A673 (cell line): ENCODE measurements at regions not wholly inside any gene's neighbourhood (a gene's known extent, or its start where the extent isn't known, plus 50 kb on each side); places are given as distances from the start of the nearest gene placed in this dataset.

Experiments
- CTCF ChIP-seq: fragments of 300-800, 200-600 bp; sonication (generic); conservative IDR thresholded peaks from 2 replicates; pipeline ENCODE4 v1.5.1; 2017; ENCODE audit warnings: low read depth, mild to moderate bottlenecking, antibody characterized with exemption, low read length, moderate library complexity, mixed read lengths
- EZH2 ChIP-seq: fragments of 200-600 bp; sonication (generic); IDR thresholded peaks from 2 replicates; pipeline ENCODE4 v1.6.1; 2017; ENCODE audit warnings: borderline replicate concordance, low read depth, mild to moderate bottlenecking, mixed read lengths, antibody characterized with exemption, low read length; ENCODE audit not compliant: poor library complexity, severe bottlenecking

- TF ChIP-seq CTCF (no peak), EZH2 (no peak)
Measured at GRCh38 chr2:19226871-19227270, 131.6 kb downstream of the OSR1 start.
